Right ventricle myocardium inferior (tissue), 1 donor: ENCODE measurements at regions not wholly inside any gene's neighbourhood (a gene's known extent, or its start where the extent isn't known, plus 50 kb on each side); places are given as distances from the start of the nearest gene placed in this dataset.

Source experiments
- ATAC-seq: fragments of 200-7000 bp; cut with Tn5 transposase; one replicate; pipeline ENCODE4 v1.9.1; 2020; ENCODE audit warnings: mild to moderate bottlenecking, moderate library complexity
- DNase-seq: peaks from one replicate; pipeline ENCODE4 v3.0.0; 2021; ENCODE audit errors: missing footprints
- intact Hi-C: fragments of 100-400 bp; cut with DNase I; formaldehyde crosslinking; loops from one replicate; pipeline ENCODE4 v1.11.0; 2022
- donor health status: DM: no; HTN: yes; CAD: no; lungs with severe emphysema.

DNA sequence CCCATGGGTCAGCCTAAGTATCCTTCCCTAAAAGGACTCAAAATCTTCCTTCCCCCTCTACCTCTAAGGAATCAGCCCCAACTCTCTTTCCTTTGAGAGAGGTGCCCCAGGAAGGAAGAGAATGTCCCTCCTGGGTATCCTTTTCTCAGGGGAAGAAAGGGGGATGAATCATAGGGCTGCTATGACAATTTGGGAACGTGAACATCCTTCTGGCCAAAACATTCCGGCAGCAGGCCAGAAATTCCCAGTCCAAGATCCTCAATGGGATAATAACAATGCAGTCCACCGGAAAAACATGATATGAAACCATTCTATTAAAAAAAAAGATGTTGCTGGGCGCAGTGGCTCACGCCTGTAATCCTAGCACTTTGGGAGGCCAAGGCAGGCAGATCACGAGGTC, 50.8 kb upstream of the CACNA2D3 start:
- intact Hi-C loops: no loop called here
- DNase-seq (no peak), ATAC-seq (no peak)

DNA sequence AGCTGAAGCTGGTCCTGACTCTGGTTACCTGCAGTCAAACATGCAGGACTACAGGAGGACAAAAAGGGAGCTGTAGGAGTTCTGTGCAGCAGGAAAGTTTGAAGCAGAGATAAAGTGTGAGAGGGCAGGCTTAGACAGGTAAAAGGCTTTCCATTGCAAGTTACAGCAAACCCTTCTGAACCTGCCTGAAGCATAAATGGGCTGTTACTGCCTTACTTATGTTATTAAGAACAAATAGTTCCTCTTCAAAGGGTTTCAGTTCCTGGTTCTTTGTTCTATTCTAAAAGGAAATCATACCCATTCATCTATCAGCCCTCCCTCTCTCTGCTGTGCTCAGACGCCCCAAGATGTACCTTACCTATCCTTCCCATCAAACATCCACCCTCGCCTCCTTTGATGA, 52.4 kb upstream of the CACNA2D3 start:
- intact Hi-C loops: no loop called here
- no peak for ATAC-seq
- DNase-seq: no peak

DNA sequence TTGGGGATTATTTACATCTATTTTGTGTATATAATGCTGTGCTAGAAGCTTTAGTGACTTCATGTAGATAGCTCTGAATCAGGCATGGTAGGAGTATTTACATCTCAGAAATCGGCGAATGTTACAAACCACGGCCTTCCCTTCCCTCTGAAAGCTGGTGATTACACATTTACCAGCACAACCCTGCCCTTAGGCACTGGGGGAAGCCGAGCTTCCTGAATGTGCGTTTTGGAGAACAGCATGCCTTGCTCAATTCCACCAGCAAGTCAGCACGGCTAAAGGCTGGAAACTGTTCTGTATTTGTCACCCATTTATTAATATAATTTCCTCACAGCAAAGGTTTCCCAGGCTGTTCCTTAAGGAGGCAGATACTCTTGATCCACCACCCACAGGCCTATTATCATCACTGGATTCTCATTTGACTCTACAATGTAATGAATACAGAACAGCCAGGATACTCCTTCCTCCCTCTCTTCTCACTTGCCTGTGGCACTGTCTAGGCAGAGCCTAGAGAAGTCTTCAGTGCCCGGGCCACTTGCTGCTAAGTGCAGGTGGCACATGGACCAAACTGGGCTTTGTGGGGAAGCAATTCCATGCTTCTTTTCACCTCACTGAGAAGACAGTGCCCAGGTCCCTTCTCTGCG, 55.2 kb upstream of the CACNA2D3 start:
- intact Hi-C loops: no loop called here
- no peak for ATAC-seq
- no peak for DNase-seq

DNA sequence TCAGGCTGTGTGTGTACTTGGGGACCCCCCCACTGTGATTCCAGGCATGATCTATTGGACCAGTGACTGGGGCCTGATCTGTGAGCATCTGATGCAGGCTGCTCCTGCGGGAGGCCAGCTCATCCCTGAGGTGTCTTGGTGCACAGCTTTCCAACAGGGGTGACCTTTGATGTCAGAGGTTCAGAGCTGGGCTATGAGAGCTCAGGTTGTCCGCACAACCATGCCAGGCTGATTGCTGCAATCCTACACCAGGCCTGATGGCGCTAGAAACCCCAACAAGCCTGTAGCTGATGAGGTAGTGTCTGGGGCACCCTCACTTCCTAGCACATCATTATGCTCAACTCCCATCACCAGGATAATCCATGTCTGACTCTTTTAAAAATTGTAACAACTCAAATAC, 56.1 kb upstream of the CACNA2D3 start:
- DNase-seq (no peak), ATAC-seq (no peak)
- intact Hi-C loops: no loop called here

DNA sequence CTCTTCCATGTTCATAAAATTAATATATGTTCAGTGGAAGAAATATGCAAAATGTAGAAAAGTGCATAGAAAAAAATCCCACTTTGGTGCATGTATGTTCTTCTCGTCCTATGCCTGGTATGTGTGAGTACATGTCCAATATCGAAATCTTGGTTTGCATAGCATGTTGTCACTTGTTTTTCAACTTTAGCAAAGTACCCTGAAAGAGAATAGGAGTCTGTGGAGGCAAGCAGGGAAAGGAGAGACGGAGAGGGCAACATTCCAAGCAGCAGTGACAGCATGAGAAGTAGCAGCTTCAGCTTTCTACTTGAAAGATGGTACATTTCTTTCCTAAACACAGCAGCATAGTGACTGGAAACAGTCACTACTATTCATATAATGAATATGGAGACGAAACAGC, 56.8 kb upstream of the CACNA2D3 start:
- no peak for DNase-seq
- no peak for ATAC-seq
- intact Hi-C loops: no loop called here

DNA sequence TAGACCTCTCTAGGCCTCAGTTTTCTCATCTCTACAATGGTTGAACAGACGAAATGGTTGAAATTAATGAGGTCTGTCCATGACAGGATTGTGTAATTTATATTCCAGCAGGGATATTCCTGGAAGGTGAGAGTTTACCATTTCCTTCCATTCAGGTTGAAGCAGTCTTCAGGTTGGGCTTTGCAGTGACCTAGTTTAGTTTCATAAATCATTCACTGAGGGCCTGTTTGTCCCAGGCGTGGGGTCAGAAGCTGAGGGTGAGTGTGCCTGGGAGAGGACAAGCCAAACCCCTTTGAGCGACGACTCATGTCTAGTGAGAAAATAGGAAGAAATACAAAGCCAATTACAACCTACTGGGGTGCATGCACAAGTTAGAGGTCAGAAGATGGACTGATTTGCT, 57.2 kb upstream of the CACNA2D3 start:
- no peak for ATAC-seq

DNA sequence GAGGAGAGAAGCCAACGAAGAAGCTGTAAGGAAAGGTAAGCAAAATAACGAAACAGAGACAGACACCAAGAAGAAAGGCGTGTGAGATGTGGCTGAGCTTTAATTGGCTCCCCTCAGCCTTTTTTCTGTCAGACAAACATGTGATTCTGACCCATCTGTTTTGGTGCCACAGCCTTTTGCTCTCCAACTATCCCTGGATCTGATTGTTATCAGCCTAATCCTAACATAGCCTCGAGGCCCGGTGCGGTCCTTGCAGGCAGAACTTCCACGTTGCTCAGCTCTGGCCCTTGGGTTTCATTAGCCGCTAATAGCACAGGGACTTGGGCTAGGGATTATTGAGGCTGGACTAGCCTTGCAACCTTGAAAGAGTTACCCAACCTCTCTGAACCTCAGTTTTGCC, 57.9 kb upstream of the CACNA2D3 start:
- intact Hi-C loops: no loop called here
- ATAC-seq: no peak
- no peak for DNase-seq

More for the DNA sequence above, 57.2 kb upstream of the CACNA2D3 start:
- intact Hi-C loops: no loop called here
- DNase-seq: no peak

DNA sequence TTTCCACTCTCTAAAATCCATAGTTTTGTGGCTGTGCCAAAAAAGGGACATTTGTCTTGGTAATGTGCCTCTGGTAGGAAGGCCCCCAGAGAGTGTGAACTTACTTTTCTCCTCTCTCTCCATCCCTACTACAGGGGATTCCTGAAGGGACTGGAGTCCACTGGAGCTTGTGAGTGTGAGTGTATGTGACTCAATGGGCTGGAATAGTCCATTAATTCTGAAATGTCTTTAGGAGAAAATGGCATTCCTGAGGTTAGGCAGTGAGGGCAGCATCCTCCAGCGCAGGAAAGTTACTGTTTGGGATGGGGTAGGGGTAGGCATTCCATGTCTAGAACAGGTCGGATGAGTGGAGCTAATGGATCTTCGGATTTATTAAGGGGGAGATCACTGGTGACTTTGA, 59.8 kb upstream of the CACNA2D3 start:
- no peak for DNase-seq
- ATAC-seq: no peak
- intact Hi-C loops: no loop called here

DNA sequence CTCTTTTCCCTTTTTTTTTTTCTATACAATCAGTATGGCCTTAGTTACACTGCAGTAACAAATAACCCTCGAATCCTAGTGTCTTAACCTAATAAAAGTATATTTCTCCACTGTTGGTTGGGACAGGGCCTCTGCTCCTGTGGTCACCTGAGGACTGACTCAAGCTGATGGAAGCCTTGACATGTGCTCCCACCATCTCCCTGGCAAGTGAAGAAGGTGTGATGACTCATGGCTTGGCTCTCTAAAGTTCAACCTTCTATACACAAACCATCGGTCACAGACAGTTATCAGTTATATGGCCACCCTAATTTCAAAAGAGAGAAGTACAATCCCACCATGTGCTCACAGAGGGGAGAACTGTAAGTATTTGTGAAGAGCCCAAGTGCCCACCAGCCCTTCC, 65.8 kb upstream of the CACNA2D3 start:
- DNase-seq (no peak), ATAC-seq (no peak)
- intact Hi-C loops: no loop called here

DNA sequence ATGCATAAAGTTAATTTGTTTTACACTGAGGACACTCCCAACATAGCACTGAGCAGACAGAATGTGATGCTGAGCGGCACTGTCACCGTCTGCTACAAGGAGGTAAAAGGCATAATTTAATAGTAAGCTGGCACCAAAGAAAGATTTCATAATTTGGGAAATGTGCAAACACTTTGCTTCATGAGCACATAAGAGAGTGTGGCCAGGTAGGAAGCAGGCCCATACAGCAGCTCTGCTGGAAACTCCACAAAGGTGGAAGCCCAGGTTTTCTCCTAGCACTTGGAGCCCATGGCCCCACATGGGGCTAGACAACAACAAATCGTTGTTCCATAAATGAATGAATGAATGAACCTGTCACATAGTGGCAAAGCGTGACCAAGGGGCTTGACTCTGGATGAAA, 68.5 kb upstream of the CACNA2D3 start:
- no peak for DNase-seq
- intact Hi-C loops: no loop called here
- no peak for ATAC-seq

DNA sequence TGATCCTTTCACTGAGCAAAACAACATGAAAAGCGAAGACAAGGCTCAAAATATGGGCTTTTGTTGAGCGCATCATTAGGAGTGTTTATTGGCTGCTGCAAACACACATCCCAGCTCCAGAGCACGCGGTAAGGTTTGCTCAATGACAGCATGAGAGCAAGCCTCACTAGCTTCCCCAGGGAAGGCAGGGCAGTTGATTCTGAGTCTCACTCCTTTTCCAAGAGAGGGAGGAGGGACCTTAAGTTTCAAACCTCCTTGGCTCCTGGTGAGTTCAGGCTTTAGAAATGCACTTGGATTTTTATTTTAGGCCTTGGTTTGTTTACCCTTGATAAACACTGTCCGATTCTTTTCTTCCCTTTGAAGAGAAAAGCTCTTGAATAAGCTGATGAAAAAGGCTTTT, 69.1 kb upstream of the CACNA2D3 start:
- ATAC-seq (peak; percentile 69), DNase-seq (no peak)
- intact Hi-C loops: no loop called here

DNA sequence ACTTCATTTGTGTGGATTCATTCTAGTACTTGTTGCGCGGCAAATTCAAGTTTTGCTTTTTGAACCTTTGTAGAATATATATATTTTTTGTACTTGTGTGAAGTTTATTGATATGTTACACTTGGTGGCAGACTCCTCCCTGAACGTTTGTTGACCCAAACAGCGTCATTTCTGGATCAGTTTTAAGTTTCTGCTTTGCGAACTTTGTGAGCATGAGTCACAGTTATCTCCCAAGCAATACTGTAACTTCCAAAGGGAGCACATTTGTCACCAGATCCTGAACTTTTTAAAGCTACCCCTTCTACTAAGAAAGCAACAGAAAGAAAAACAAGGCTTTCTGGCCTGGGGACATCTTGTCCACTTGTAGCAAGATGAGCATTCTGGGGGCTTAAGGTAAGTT, 74.8 kb upstream of the CACNA2D3 start:
- intact Hi-C loops: no loop called here
- DNase-seq (no peak), ATAC-seq (no peak)

DNA sequence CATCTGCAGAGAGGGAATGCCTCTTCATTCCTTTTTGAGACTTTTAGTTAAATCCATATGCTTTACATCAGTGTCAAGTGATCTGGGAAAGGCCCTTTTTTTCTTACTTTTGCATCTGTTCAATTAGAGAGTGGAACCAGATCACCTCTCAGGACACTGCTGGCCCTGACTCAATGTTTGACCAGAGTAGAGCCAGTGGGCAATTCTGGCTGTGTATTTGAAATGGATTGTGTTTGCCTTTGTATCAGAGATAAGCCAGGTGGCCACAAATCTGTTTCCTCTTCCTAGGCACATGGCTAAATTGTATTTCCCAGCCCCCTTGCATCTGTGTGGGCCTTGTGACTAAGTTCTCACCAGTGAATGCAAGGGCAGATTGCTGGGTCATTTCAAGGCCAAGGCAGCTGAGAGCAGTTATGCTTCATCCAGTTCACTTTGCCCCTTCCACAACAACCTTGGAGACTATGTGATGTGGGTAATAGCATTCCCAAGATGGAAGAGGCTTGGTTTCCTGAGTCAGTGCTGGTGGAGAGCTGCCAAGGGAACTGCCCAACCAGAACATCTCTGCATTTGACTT, 75.6 kb upstream of the CACNA2D3 start:
- intact Hi-C loops: no loop called here
- no peak for ATAC-seq
- DNase-seq: no peak

DNA sequence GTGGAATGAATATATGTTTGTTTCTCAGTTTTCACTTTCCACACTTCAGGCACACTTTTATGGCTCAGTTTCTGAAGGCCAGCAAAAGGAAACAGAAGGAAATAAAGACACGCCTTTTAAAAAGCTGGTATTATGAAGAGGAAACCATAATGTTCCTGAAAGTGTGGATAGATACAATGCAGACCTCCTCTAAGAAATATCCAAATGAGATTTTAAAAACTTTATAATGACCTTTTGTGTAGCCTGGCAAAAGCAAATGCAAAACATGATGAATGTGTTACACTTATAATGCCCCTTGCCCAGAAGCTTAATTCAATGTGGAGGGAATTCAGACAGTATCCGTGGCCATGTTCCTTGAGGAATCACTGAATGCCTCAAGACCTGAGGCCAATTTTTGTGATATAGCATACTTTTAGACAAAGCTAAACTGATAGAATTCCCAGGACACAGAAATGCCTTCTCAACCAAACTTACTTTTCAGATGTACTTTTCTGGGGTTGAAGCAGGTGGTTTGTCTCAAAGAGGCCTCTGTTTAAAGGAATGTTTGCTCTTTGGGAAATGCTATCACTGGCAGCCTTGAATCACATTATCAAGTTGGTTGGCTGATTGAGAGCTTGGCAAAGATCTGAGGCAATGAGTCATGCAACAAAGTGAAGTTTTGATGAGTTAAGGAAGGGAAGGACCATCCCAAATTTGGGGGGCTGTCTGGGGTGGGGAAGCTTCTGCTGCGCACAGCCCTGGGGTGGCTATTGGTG, 77.1 kb upstream of the CACNA2D3 start:
- intact Hi-C loops: no loop called here
- ATAC-seq (peak; percentile 20), DNase-seq (no peak)

DNA sequence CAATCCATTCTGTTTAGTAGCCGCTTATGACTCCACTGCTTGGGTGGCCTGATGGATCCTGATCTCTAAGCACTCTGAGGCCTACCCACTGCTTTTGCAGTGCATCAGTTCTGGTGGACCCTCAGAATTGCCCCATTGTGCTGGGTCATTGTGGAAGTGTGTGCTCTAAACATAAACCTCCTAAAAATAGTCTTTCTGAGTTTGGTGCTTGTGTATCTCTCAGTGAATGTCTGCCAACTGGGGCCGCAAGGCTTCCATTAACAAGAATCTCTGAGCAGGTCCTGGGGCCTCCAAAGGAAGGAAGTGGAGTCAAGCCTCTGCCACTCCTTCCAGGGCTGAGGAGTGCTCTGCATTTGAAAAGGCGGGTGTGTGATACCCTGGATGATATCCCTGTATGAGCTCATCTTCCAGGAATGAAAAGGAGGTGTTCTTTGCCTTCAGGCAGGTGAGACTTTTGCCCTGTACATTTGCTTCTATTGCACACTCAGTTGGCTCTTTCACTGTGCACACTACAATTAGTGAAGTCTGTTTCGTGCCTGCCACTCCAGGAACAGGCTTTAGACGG, 80.0 kb upstream of the CACNA2D3 start:
- DNase-seq (no peak), ATAC-seq (no peak)
- intact Hi-C loops: no loop called here

DNA sequence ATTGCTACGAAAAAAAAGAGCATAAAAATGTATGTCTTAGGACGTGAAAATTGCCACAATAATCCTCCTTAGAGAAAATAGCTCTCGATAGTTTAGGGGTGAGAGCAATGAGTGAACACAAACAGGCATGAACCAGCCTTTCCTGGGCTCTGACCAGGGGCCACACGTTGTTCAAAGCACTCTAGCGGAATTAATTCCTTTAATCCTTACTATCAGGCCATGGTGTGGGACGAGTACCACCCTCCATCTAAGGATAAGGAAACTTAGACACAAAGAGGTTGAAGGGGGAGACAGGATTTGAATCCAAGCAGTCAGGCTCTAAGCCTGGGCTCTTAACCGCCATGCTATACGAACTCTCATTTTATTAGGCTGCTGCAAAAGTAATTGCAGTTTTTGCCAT, 81.9 kb upstream of the CACNA2D3 start:
- DNase-seq (no peak), ATAC-seq (no peak)
- intact Hi-C loops: no loop called here

DNA sequence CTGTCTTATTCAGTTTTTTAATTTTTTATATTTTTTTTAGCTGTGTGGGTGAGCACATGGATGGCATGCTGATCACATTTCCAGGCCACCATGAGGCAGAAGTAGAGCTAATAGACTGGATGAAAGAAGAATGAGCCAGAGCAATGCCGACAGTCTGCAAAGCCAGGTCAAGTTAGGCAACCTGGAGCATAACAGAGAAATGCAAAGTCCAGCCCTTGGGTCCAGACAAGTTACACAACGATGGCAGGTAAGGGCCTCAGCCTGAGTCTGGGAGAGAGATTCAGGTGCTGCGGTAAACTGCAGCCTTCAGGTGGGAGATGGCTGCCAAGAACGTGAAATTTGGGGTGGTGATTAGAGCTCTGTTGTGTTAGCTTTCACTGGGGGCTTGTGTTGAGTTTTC, 84.0 kb upstream of the CACNA2D3 start:
- DNase-seq (no peak), ATAC-seq (no peak)
- intact Hi-C loops: no loop called here

DNA sequence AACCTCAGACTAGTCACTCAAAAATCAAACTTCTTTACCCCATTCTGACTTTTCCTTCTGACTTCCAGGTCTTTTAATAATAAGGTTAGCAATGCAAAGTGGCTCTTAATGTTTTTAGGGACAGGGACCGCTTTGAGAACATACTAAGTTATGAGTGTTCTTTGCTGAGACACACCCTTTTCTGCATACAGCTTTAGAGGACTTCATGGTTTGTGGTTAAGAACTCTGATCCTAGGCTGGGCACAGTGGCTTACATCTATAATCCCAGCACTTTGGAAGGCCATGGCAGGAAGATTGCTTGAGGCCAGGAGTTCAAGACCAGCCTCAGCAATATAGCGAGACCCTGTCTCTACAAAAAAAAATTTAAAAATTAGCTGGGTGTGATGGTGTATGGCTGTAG, 85.8 kb upstream of the CACNA2D3 start:
- intact Hi-C loops: no loop called here
- DNase-seq: no peak
- no peak for ATAC-seq

DNA sequence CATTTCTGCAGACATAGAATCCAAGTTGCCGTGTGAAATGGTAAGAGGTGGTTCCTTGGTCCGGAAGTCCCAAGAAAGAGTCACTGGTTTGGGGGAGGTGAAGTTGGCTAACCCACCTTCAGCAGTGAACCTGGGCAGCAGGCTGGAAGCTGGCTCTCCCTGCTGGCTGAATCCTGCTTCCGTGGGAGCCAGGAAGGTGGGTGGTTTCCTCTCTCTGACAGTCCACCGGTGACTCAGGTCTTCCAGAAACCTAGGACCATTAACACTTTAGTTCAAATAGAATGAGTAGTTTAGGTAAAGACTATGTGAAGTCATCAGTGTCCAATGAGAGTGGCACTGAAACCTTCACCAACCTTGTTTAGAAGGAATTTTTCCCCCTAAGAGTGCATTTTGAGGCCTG, 87.4 kb upstream of the CACNA2D3 start:
- ATAC-seq (no peak), DNase-seq (no peak)
- intact Hi-C loops: no loop called here

DNA sequence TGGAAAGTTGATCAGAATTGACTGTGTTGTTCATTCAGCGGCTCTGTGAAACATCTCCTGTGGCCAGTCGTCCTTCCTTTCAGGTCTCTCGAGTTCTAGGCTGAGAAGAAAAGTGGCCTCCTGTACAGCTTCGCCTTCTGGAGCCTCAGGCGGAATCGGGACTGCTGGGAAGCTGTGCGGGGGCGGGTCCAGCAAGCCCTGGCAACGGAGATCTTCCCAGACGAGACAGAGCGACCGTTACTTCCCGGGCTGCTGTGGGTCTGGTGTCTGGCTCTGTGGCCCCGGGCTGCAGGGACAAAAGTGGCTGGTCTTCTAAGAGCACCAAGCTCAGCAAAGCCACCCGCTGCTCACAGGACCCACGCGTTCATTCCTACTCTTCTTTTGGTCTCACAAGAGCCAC, 88.6 kb upstream of the CACNA2D3 start:
- ATAC-seq (no peak), DNase-seq (no peak)
- intact Hi-C loops: no loop called here
